Neuron (in vitro differentiated cells): ENCODE measurements at regions not wholly inside any gene's neighbourhood (a gene's known extent, or its start where the extent isn't known, plus 50 kb on each side); places are given as distances from the start of the nearest gene placed in this dataset.

Experiments
- H2AFZ ChIP-seq: one replicate; pipeline ENCODE4 v1.6.1; 2013; ENCODE audit warnings: low read depth, mild to moderate bottlenecking, inconsistent platforms, low read length, moderate library complexity
- H3K27me3 ChIP-seq: one replicate; pipeline ENCODE4 v1.6.1; 2013; ENCODE audit warnings: low read length; ENCODE audit not compliant: insufficient read depth
- H3K36me3 ChIP-seq: one replicate; pipeline ENCODE4 v1.6.1; 2013; ENCODE audit warnings: low read length; ENCODE audit not compliant: insufficient read depth
- H3K4me1 ChIP-seq: one replicate; pipeline ENCODE4 v1.6.1; 2013; ENCODE audit warnings: low read length; ENCODE audit not compliant: insufficient read depth
- H3K4me3 ChIP-seq: 2 replicates; pipeline ENCODE4 v1.5.1; 2013; ENCODE audit warnings: mild to moderate bottlenecking, low read length, moderate library complexity
- H3K9me3 ChIP-seq: one replicate; pipeline ENCODE4 v1.6.1; 2013; ENCODE audit warnings: low read length

DNA sequence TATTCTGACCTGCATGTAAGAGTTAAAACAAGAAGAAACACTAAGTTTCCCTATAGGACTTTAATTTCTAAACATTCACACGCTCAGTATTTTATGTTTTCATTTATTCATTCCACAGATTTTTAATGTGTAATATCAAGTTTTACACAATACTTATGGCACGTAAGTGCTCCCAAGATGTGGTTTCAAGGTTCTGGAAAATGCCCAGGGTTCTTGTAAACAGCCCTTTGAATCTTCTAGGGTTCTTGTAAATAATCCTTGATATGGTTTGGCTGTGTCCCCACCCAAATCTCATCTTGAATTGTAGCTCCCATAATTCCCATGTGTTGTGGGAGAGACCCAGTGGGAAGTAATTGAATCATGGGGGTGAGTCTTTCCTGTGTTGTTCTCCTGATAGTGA lies 383.0 kb downstream of the TXNL1 start:
- Histone ChIP-seq H3K27me3 (no peaks in the 10 kb centered on the region), H3K36me3 (no peaks in the 10 kb centered on the region), H3K4me3 (no peak overlapping the region), H3K4me1 (peaks cover 27% of the 10 kb centered on the region), H3K9me3 (no peaks in the 10 kb centered on the region), H2AFZ (no peak overlapping the region)

DNA sequence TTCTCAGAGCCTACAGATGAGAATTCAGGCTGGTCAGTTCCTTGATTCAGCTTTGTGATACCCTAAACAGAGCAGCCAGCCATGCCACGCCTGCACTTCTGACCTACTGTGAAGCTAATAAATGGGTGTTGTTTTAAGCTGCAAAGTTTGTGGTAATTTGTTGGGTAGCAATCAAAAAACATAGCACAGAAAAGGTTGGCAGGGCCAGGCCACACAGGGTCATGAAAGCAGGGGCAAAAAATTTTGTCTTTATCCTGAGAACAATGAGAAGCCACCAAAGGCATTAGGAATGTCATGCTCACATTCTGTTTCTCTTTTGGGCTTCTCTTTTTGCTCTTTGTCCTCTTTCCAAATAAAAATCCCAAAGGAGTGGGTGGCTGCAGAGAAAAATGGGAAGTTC lies 385.9 kb downstream of the TXNL1 start:
- H3K27me3 ChIP-seq = no peaks in the 10 kb centered on the region
- H3K9me3 ChIP-seq = no peaks in the 10 kb centered on the region
- no peak overlapping the region for H3K4me3 ChIP-seq
- no peak overlapping the region for H2AFZ ChIP-seq
- no peaks in the 10 kb centered on the region for H3K36me3 ChIP-seq
- peaks cover 29% of the 10 kb centered on the region for H3K4me1 ChIP-seq

DNA sequence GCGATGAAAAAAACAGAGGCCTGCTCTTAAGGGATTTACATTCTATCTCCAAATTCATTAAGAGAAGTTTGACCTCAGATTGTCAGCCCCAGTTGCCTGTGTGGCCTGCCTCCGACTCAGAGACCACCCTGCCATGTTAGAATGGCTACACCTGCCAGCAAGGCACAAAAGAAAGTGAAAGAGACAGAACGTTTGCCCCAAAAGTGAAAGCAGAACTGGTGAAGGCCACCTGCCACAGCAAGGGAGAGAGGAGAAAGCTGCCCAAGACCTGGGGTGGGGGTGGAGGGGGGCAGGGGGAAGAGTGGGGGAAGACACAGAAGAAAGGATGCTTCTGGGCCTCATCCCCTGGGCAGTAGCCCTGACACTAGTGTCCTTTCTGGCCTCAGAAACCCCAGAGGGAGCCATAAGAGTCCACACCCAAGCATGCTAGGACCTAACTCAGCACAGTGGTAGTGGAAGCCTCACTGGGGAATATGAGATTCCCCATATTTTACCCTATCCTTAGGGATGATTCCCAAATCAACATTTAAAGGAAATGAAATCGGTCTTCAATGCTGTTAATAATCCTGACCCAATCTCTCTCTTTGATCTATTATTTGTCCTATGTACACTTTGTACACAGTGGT lies 389.7 kb downstream of the TXNL1 start:
- H3K27me3 ChIP-seq = no peaks in the 10 kb centered on the region
- peaks cover 17% of the 10 kb centered on the region for H3K4me1 ChIP-seq
- H3K4me3 ChIP-seq = no peak overlapping the region
- H3K36me3 ChIP-seq = no peaks in the 10 kb centered on the region
- H3K9me3 ChIP-seq = no peaks in the 10 kb centered on the region
- no peak overlapping the region for H2AFZ ChIP-seq

DNA sequence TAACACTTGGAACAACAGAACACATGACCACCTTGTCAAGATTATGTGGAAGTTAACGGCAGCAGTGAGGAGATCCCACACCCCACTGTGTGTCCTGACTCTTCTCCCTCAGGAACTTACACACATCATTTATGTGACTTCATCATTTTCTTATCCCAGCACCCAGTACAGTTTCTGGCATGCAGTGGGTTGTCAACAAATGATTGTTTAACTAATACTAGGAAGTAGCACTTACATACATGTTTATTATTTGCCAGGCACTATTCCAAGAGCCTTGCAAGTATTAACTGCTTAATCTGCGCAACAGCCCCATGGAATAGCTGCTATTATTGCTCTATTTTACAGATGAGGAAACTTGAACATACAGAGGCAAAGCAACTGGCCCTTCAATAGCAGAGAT lies 391.5 kb downstream of the TXNL1 start:
- H3K4me3 ChIP-seq = no peak overlapping the region

DNA sequence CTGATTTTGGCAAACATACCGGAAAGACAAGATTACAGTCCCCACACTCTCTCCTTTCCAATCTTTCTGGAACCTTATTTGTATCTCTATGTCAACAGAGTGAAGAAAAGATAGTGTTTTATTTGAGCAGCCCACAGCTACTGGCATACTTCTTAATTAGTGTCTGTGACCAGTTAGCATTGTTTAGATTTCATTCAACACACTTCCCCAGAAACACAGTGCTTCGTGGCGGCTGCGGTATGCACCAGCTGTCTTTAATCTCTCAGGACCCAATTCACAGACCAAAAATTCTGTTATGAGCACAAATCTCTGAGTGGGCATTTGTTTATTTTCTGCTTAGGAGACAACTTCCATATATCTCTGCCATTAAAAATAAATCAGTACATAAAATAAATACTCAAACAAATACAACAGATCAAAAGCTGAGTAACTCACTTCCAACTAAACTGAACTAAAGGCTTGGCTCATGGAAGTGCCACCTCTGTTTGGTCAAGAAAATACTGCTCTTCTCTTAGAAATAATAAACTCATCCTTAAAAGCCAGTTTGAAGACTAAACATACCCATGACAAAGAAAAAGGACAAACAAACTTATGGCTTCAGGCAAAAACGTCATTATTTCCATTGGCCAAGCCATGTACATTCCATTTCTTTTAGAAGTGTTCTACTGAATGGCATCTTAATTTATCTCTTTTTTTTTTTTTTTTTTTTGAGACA lies 392.4 kb downstream of the TXNL1 start:
- no peak overlapping the region for H3K4me3 ChIP-seq

More for the DNA sequence above, 391.5 kb downstream of the TXNL1 start:
- Histone ChIP-seq H2AFZ (no peak overlapping the region), H3K4me1 (peaks cover 4% of the 10 kb centered on the region), H3K27me3 (no peaks in the 10 kb centered on the region), H3K9me3 (no peaks in the 10 kb centered on the region), H3K36me3 (no peaks in the 10 kb centered on the region)

DNA sequence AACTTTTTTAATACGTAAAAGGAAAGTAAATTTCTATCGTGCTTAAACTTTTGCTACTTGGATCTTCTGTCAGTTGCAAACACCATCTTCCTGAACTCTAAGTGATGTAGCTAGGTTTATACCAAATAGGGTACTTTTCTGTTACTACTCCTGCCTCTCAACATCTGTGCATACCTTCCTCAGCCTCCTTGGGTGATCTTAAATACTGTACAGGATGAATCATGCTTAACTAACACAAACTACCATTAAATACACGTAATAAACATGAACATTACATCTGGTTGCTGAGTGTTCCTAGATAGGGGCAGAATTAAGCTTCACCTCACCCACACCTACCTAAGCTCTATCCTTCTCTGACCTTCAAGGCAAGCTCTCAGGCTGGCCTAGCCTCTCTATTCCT lies 398.0 kb downstream of the TXNL1 start:
- H3K4me3 ChIP-seq = no peak overlapping the region
- no peaks in the 10 kb centered on the region for H3K27me3 ChIP-seq
- H3K36me3 ChIP-seq = no peaks in the 10 kb centered on the region
- H2AFZ ChIP-seq = no peak overlapping the region
- no peaks in the 10 kb centered on the region for H3K9me3 ChIP-seq
- peaks cover 12% of the 10 kb centered on the region for H3K4me1 ChIP-seq

More for the DNA sequence above, 392.4 kb downstream of the TXNL1 start:
- Histone ChIP-seq H3K36me3 (no peaks in the 10 kb centered on the region), H3K4me1 (peaks cover 2% of the 10 kb centered on the region), H3K27me3 (no peaks in the 10 kb centered on the region), H3K9me3 (no peaks in the 10 kb centered on the region), H2AFZ (no peak overlapping the region)

DNA sequence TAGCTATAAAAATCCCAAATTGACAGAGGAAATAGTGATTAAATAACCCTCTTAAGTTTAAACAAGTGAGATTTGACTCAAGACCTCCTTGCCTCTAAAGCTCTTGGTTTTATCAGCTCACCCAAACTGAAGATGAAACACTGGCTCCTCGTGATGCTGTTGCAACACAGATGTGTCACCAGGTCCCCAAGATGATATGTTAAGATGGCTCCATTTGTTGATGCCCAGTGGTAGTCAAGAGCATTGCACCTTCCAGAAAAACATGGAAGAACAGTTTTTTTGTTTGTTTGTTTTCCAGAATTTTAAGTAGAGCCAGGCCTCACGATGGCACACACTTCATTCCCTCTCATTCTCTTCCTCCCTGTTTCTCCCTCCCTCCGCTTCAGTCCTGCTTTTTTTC lies 399.8 kb downstream of the TXNL1 start:
- Histone ChIP-seq H3K4me3 (no peak overlapping the region), H3K9me3 (no peaks in the 10 kb centered on the region), H3K36me3 (no peaks in the 10 kb centered on the region), H3K27me3 (no peaks in the 10 kb centered on the region), H3K4me1 (peaks cover 19% of the 10 kb centered on the region), H2AFZ (no peak overlapping the region)

DNA sequence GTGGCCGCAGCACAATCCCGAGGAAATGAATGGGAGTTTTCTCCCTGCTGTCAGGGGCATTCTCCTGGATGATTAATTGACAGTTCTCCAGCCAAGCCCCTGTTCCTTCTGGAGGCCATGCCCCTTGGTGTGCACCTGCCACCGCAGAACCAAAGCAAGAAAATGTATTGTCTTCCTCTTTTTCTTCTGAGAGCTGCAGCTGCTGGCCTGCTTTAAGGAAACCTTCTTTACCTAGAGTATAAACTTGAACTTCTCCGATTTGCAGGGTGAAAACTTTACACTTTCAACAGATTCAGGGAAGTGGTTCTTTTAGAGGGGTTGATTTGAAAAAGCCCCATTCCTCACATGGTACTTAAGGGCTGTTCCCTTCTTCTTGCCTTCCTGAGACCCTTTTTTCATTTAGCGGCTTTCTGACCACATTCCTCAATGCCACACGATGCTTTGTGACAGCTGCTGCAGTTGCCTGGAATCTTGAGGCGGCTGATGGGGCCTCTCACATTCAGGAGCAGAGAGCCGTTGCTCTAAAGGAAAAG lies 402.8 kb downstream of the TXNL1 start:
- Histone ChIP-seq H3K27me3 (no peaks in the 10 kb centered on the region), H3K9me3 (peaks cover 3% of the 10 kb centered on the region), H3K4me3 (peak overlapping the region; percentile 32), H2AFZ (peak overlapping the region; percentile 65), H3K4me1 (peaks cover 19% of the 10 kb centered on the region), H3K36me3 (no peaks in the 10 kb centered on the region)

DNA sequence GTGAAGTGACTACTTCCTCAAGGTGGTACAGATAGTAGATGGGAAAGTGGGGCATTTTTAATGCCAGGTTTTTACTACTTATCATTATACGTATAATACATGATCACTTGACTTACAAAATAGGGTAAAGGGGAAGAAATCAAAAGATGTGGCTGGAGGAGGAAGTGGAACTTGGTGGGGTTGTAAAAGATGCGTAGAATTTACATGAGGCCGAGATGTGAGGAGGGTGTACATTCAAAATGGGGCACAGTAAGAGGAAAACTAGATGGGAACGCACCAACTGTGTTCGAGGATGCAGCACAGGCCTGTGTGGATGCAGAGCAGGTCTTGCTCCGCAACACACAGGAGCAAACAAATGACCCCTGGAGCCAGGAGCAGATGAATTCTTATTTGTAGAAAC lies 403.3 kb downstream of the TXNL1 start:
- peak overlapping the region; percentile 65 for H2AFZ ChIP-seq
- H3K4me1 ChIP-seq = peaks cover 19% of the 10 kb centered on the region
- no peaks in the 10 kb centered on the region for H3K36me3 ChIP-seq
- H3K27me3 ChIP-seq = no peaks in the 10 kb centered on the region
- peak overlapping the region; percentile 32 for H3K4me3 ChIP-seq
- H3K9me3 ChIP-seq = peaks cover 3% of the 10 kb centered on the region

DNA sequence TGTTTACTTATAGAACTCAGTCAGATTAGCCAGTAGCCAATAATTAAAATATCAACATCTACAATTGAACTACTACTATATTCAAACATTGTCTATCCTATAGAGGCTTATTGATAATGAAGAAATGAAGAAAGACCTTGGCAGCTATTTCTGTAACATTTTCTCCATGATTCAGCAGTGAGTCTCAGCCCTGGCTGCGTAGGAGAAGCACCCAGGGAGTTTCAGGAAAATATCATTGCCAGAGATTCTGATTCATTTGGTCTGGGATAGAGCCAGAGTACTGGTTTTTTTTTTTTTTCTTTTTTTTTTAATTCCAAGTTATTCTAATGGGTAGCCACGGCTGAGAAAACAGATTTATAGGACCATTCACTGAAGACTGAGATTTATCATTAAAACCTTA lies 404.8 kb downstream of the TXNL1 start:
- Histone ChIP-seq H2AFZ (no peak overlapping the region), H3K36me3 (no peaks in the 10 kb centered on the region), H3K4me3 (no peak overlapping the region), H3K27me3 (no peaks in the 10 kb centered on the region), H3K4me1 (peaks cover 19% of the 10 kb centered on the region), H3K9me3 (peaks cover 3% of the 10 kb centered on the region)

DNA sequence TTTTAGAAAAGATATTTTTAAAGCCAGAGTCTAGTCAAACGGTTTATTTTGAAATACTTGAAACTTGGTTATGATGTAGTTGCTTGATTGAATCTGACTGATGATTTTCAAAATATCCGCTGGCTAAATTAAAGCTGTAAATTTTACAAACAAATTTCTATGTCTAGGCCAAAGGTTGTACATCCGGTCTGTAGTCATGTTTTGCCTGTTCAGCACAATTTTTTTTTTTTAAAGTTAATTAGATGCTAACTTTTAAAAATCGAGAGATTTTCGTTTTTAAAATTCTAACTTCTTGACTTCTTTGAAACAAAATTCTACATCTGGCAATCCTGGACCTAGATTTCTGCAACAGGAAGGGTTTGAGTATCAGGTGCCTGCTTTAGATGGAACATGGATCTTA lies 412.4 kb downstream of the TXNL1 start:
- H3K27me3 ChIP-seq = no peaks in the 10 kb centered on the region
- no peak overlapping the region for H2AFZ ChIP-seq
- H3K36me3 ChIP-seq = no peaks in the 10 kb centered on the region

DNA sequence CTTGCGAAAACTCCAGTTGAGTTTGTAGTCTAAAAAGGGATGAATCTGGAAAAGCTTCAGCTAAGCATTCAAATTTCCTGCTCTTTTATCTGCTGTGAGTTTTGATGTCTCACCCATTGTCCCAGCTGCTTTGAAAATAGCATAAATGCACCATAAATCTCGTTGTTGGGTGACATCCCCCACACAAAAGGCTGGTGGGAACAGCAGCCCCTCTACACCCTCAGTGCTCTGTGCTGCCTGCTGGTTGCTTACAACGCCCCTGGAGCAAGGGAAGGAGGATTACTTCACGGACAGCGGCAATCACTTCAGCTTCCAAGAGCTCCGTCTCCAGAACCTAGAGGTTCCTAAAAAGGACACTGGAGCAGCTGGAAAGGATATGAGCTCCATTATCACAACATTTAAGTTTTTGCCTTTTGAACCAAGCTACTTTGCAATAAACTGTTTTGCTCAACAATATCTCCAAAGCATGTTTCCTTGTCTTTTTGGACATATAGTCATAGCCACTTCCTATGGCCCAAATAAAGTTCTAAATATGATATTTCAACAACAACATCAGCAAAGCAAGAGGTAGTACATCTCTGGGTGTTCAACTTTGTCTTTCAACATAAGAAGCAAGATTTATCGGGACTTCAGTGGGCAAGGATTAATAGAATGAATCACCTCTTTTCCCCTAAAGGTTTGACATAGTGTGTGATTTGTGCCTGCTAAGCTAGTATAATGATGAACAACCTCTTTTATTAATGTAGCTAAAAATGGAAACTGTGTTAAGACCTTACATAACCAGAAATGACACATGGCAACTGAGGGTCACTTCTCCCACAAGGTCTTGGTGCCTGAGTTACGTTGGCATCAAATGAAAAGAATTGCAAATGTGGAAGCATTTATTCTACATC lies 413.5 kb downstream of the TXNL1 start:
- Histone ChIP-seq H2AFZ (no peak overlapping the region), H3K27me3 (no peaks in the 10 kb centered on the region), H3K9me3 (peaks cover 2% of the 10 kb centered on the region), H3K4me1 (peaks cover 3% of the 10 kb centered on the region), H3K36me3 (no peaks in the 10 kb centered on the region), H3K4me3 (no peak overlapping the region)

More for the DNA sequence above, 412.4 kb downstream of the TXNL1 start:
- Histone ChIP-seq H3K4me3 (no peak overlapping the region), H3K9me3 (no peaks in the 10 kb centered on the region), H3K4me1 (peaks cover 3% of the 10 kb centered on the region)
